ENCODE measurements at regions not wholly inside any gene's neighbourhood (a gene's known extent, or its start where the extent isn't known, plus 50 kb on each side); places are given as distances from the start of the nearest gene placed in this dataset.

DNA sequence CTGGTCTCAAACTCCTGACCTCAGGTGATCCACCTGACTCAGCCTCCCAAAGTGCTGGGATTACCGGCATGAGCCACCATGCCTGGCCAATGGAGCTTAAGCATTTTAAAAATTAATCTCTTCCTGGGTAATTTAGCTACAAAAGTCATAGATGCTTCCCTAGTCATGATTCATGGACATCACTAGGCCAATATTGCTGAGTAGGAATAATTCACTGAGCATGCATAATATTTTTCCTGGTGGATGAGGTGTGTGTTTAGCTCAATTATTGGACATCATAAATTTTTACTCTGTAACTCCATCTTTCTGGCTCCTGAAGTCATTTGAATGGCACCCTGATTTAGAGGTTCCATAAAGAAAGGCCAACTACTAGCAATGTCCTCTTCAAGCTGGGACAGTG, 512.9 kb upstream of the AGTR1 start:
- no peak for FAIRE-seq
- Histone ChIP-seq H3K4me1 (ENCODE audit: control insufficient read depth in 2 of 3, insufficient read depth in 2 of 3, low read depth in 1 of 3, low read length in 3 of 3) (no peaks in the 10 kb centered on the region), H3K4me3 (ENCODE audit: low read length in 3 of 3) (no peak overlapping the region), H3K27ac (ENCODE audit: low read depth in 2 of 2, low read length in 2 of 2) (no peak overlapping the region), H3K9me3 (ENCODE audit: control insufficient read depth in 2 of 3, insufficient read depth in 1 of 3, low read length in 3 of 3) (no peaks in the 10 kb centered on the region), H3K9ac (ENCODE audit: low read length in 3 of 3) (no peak overlapping the region), H3K36me3 (ENCODE audit: control insufficient read depth in 2 of 3, insufficient read depth in 3 of 3, low read length in 3 of 3) (no peaks in the 10 kb centered on the region), H3K27me3 (ENCODE audit: control insufficient read depth, insufficient read depth, low read length) (no peaks in the 10 kb centered on the region)
- TF ChIP-seq, protein P1, sequence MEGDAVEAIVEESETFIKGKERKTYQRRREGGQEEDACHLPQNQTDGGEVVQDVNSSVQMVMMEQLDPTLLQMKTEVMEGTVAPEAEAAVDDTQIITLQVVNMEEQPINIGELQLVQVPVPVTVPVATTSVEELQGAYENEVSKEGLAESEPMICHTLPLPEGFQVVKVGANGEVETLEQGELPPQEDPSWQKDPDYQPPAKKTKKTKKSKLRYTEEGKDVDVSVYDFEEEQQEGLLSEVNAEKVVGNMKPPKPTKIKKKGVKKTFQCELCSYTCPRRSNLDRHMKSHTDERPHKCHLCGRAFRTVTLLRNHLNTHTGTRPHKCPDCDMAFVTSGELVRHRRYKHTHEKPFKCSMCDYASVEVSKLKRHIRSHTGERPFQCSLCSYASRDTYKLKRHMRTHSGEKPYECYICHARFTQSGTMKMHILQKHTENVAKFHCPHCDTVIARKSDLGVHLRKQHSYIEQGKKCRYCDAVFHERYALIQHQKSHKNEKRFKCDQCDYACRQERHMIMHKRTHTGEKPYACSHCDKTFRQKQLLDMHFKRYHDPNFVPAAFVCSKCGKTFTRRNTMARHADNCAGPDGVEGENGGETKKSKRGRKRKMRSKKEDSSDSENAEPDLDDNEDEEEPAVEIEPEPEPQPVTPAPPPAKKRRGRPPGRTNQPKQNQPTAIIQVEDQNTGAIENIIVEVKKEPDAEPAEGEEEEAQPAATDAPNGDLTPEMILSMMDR (IDR thresholded peaks at IDR 0.05; ENCODE audit: borderline replicate concordance, extremely low read depth, insufficient read depth): no peak
- intact Hi-C loops (cut with DNase I): no loop called here
- no peak for DNase-seq

DNA sequence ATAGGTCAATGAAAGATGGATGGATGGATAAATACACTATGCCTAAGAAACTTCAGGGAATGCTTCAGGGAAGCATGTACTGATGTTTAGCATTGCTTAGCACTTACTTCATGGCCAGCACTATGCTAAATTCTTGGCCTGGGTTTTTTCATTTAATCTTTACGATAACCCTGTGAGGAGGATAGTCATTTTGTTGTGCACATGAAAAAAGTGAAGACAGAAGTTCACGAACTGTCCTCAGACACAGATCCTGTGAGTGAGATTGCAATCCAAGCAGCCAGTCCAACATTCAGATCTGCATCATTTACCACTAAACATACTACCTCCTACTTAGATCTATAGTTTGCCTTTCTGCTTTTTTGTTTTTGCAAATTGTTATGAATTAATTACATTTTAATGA, 510.8 kb upstream of the AGTR1 start:
- H3K36me3 ChIP-seq (ENCODE audit: control insufficient read depth in 2 of 3, insufficient read depth in 3 of 3, low read length in 3 of 3): no peaks in the 10 kb centered on the region
- TF ChIP-seq, protein P1 (IDR thresholded peaks at IDR 0.05; ENCODE audit: borderline replicate concordance, extremely low read depth, insufficient read depth): no peak
- no peak overlapping the region for H3K27ac ChIP-seq (ENCODE audit: low read depth in 2 of 2, low read length in 2 of 2)
- H3K9ac ChIP-seq (ENCODE audit: low read length in 3 of 3): no peak overlapping the region
- DNase-seq (no peak), FAIRE-seq (no peak)
- intact Hi-C loops (cut with DNase I): no loop called here
- H3K27me3 ChIP-seq (ENCODE audit: control insufficient read depth, insufficient read depth, low read length): no peaks in the 10 kb centered on the region
- no peak overlapping the region for H3K4me3 ChIP-seq (ENCODE audit: low read length in 3 of 3)
- H3K4me1 ChIP-seq (ENCODE audit: control insufficient read depth in 2 of 3, insufficient read depth in 2 of 3, low read depth in 1 of 3, low read length in 3 of 3): no peaks in the 10 kb centered on the region
- no peaks in the 10 kb centered on the region for H3K9me3 ChIP-seq (ENCODE audit: control insufficient read depth in 2 of 3, insufficient read depth in 1 of 3, low read length in 3 of 3)

DNA sequence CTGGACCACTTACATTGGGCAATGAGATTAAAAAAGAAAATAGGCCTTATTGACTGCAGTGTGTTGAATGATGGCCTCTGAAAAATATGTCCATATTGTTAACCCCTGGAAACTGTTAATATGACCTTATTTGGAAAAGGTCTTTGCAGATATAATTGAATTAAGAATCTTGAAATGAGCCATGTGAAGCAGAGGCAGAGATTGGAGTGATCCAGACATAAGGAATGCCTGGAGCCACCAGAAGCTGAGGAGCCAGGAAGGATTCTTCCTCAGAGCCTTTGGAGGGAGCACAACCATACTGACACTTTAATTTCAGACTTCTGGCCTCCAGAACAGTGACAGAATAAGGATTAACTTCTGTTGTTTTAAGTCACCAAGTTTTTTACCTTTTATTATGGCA, 510.4 kb upstream of the AGTR1 start:
- no peak overlapping the region for H3K9ac ChIP-seq (ENCODE audit: low read length in 3 of 3)
- no peaks in the 10 kb centered on the region for H3K4me1 ChIP-seq (ENCODE audit: control insufficient read depth in 2 of 3, insufficient read depth in 2 of 3, low read depth in 1 of 3, low read length in 3 of 3)
- FAIRE-seq: no peak
- H3K9me3 ChIP-seq (ENCODE audit: control insufficient read depth in 2 of 3, insufficient read depth in 1 of 3, low read length in 3 of 3): no peaks in the 10 kb centered on the region
- DNase-seq: no peak
- no peaks in the 10 kb centered on the region for H3K27me3 ChIP-seq (ENCODE audit: control insufficient read depth, insufficient read depth, low read length)
- intact Hi-C loops (cut with DNase I): no loop called here
- H3K4me3 ChIP-seq (ENCODE audit: low read length in 3 of 3): no peak overlapping the region
- no peaks in the 10 kb centered on the region for H3K36me3 ChIP-seq (ENCODE audit: control insufficient read depth in 2 of 3, insufficient read depth in 3 of 3, low read length in 3 of 3)
- H3K27ac ChIP-seq (ENCODE audit: low read depth in 2 of 2, low read length in 2 of 2): no peak overlapping the region
- TF ChIP-seq, protein P1 (IDR thresholded peaks at IDR 0.05; ENCODE audit: borderline replicate concordance, extremely low read depth, insufficient read depth): no peak

DNA sequence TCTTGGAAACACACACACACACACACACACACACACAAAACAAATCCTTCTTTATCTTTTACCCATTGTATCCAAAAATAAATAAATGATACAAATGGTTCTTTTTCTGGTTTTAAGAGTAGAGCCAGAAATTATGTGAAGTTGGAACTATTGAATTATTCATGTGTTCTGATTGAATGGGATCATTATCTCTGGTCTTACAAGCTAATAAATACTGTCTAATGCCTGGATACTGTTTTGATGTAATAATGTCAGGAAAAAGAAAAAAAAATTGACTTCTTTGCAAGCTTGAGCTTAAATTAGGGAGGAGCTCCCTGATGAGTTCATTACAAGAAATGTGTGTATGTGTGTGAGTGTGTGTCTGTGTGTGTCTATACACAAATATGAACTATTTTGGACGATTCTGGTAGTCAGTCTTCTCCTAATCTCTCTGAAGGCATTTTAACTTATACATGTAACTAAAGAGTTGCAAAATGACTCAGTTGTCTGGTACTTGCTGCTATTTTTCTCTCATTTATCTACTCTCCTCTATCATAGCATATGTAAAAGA, 507.2 kb upstream of the AGTR1 start:
- Histone ChIP-seq H3K27ac (ENCODE audit: low read depth in 2 of 2, low read length in 2 of 2) (no peak overlapping the region), H3K27me3 (ENCODE audit: control insufficient read depth, insufficient read depth, low read length) (no peaks in the 10 kb centered on the region), H3K4me1 (ENCODE audit: control insufficient read depth in 2 of 3, insufficient read depth in 2 of 3, low read depth in 1 of 3, low read length in 3 of 3) (no peaks in the 10 kb centered on the region), H3K4me3 (ENCODE audit: low read length in 3 of 3) (no peak overlapping the region), H3K9me3 (ENCODE audit: control insufficient read depth in 2 of 3, insufficient read depth in 1 of 3, low read length in 3 of 3) (no peaks in the 10 kb centered on the region), H3K36me3 (ENCODE audit: control insufficient read depth in 2 of 3, insufficient read depth in 3 of 3, low read length in 3 of 3) (no peaks in the 10 kb centered on the region), H3K9ac (ENCODE audit: low read length in 3 of 3) (no peak overlapping the region)
- TF ChIP-seq, protein P1 (IDR thresholded peaks at IDR 0.05; ENCODE audit: borderline replicate concordance, extremely low read depth, insufficient read depth): no peak
- no peak for DNase-seq
- intact Hi-C loops (cut with DNase I): no loop called here
- FAIRE-seq: no peak
